HEK293T (cell line): ENCODE measurements at regions not wholly inside any gene's neighbourhood (a gene's known extent, or its start where the extent isn't known, plus 50 kb on each side); places are given as distances from the start of the nearest gene placed in this dataset.

ENCODE experiments used
- BHLHE40 ChIP-seq: fragments of 450-650 bp; IDR thresholded peaks from 2 replicates; pipeline ENCODE4 v1.6.1; 2016; ENCODE audit warnings: mild to moderate bottlenecking, moderate library complexity, borderline replicate concordance
- CTBP1 ChIP-seq: fragments of 450-650 bp; IDR thresholded peaks from 2 replicates; pipeline ENCODE4 v1.6.1; 2016; ENCODE audit warnings: borderline replicate concordance
- ELF4 ChIP-seq: fragments of 450-650 bp; IDR thresholded peaks from 2 replicates; pipeline ENCODE4 v1.6.1; 2017; ENCODE audit warnings: antibody characterized with exemption
- FOXA1 ChIP-seq: fragments of 450-650 bp; IDR thresholded peaks from 2 replicates; pipeline ENCODE4 v1.6.1; 2016; ENCODE audit warnings: mild to moderate bottlenecking
- FOXK2 ChIP-seq: fragments of 450-650 bp; IDR thresholded peaks from 2 replicates; pipeline ENCODE4 v1.6.1; 2016; ENCODE audit warnings: mild to moderate bottlenecking
- FOXM1 ChIP-seq: fragments of 450-650 bp; IDR thresholded peaks from 2 replicates; pipeline ENCODE4 v1.6.1; 2017; ENCODE audit warnings: mild to moderate bottlenecking, borderline replicate concordance
- LEF1 ChIP-seq: fragments of 450-650 bp; IDR thresholded peaks from 2 replicates; pipeline ENCODE4 v1.6.1; 2017; ENCODE audit warnings: mild to moderate bottlenecking, borderline replicate concordance
- PKNOX1 ChIP-seq: fragments of 450-650 bp; IDR thresholded peaks from 2 replicates; pipeline ENCODE4 v1.6.1; 2016
- SP1 ChIP-seq: fragments of 450-650 bp; IDR thresholded peaks from 2 replicates; pipeline ENCODE4 v1.6.1; 2017
- SUZ12 ChIP-seq: fragments of 450-650 bp; IDR thresholded peaks from 2 replicates; pipeline ENCODE4 v1.6.1; 2016; ENCODE audit warnings: mild to moderate bottlenecking

GRCh38 chr1:56113679-56114078 lies 465.7 kb downstream of the PLPP3 start:
- TF ChIP-seq BHLHE40 (no peak), SUZ12 (no peak), FOXM1 (no peak), SP1 (no peak), LEF1 (no peak), CTBP1 (no peak), PKNOX1 (no peak), ELF4 (no peak), FOXA1 (no peak), FOXK2 (no peak)
